HCT116 (cell line): ENCODE measurements at regions not wholly inside any gene's neighbourhood (a gene's known extent, or its start where the extent isn't known, plus 50 kb on each side); places are given as distances from the start of the nearest gene placed in this dataset.

Experiments
- ATAC-seq: fragments of 200-7000 bp; cut with Tn5 transposase; 2 replicates; pipeline ENCODE4 v1.9.1; 2020; ENCODE audit warnings: mild to moderate bottlenecking, moderate library complexity
- BruUV-seq: library from RNA; stranded (reverse); fragments of 400-500 nt; replicated peaks from 2 replicates; lab custom pipeline; 2021; lab: Mats Ljungman, UMichigan
- CTCF ChIA-PET: fragments of 300-600 bp; sonication (Branson Sonifier 250); formaldehyde crosslinking; loops from one replicate; lab custom pipeline; 2021; ENCODE audit warnings: antibody characterized with exemption; lab: Charles Lee
- POLR2A ChIA-PET: fragments of 300-600, 350-600 bp; sonication (Branson Sonifier 250); formaldehyde crosslinking; loops from one replicate; lab custom pipeline; 2021; ENCODE audit warnings: antibody characterized with exemption; lab: Charles Lee
- RAD21 ChIA-PET, 2 experiments: fragments of 300-600 bp; sonication (Branson Sonifier 250); formaldehyde crosslinking; loops; one replicate each; lab custom pipeline; 2023; ENCODE audit warnings: low total read pairs in 2 of 2; ENCODE audit not compliant: uncharacterized antibody in 2 of 2, unreplicated experiment in 2 of 2, low non-redundant PET in 1 of 2; lab: Charles Lee
- DNase-seq: peaks from one replicate; pipeline ENCODE4 v3.0.0-alpha.2; 2010; ENCODE audit warnings: low read depth, low spot score
- H2AFZ ChIP-seq: fragments of 200-600 bp; shearing (Covaris generic), sonication (generic); 2 replicates; pipeline ENCODE4 v1.6.1; 2017; ENCODE audit warnings: low read depth, mixed run types, mixed read lengths, antibody characterized with exemption, low read length; ENCODE audit not compliant: poor library complexity, severe bottlenecking
- H3K27ac ChIP-seq: 2 replicates; pipeline ENCODE4 v1.5.1; 2012; ENCODE audit warnings: low read depth, low read length
- H3K27me3 ChIP-seq: fragments of 200-600 bp; sonication (generic); 2 replicates; pipeline ENCODE4 v1.6.1; 2016; ENCODE audit warnings: mixed run types, low read length, mixed read lengths; ENCODE audit not compliant: insufficient read depth
- H3K36me3 ChIP-seq, 2 experiments: fragments of 200-500 bp in 1 of 2; fragments of 200-600 bp in 1 of 2; sonication (Bioruptor generic) in 1 of 2; sonication (generic) in 1 of 2; 2 replicates each; pipeline versions ENCODE4 v1.5.1 to v1.6.1; 2014 to 2016; ENCODE audit warnings: low read length in 2 of 2, inconsistent platforms in 1 of 2, mixed read lengths in 1 of 2, mixed run types in 1 of 2; ENCODE audit not compliant: insufficient read depth in 2 of 2, control insufficient read depth in 1 of 2
- H3K4me1 ChIP-seq, 2 experiments: fragments of 200-600 bp in 1 of 2; sonication (generic) in 1 of 2; 2 replicates each; pipeline versions ENCODE4 v1.5.1 to v1.6.1; 2012 to 2017; ENCODE audit warnings: low read length in 2 of 2, inconsistent platforms in 1 of 2, mild to moderate bottlenecking in 1 of 2, mixed read lengths in 1 of 2, mixed run types in 1 of 2, moderate library complexity in 1 of 2; ENCODE audit not compliant: insufficient read depth in 2 of 2, control insufficient read depth in 1 of 2
- H3K4me2 ChIP-seq: fragments of 200-600 bp; sonication (generic); 2 replicates; pipeline ENCODE4 v1.6.1; 2017; ENCODE audit warnings: mixed run types, low read length, mixed read lengths
- H3K4me3 ChIP-seq, 2 experiments: fragments of 200-600 bp in 1 of 2; sonication (generic) in 1 of 2; replicated peaks in 1 of 2; 2 replicates each; pipeline ENCODE4 v1.5.1; 2011 to 2016; ENCODE audit warnings: low read length in 2 of 2, control low read depth in 1 of 2, low read depth in 1 of 2, mild to moderate bottlenecking in 1 of 2, mixed read lengths in 1 of 2, mixed run types in 1 of 2
- H3K79me2 ChIP-seq: fragments of 200-600 bp; sonication (generic); 2 replicates; pipeline ENCODE4 v1.6.1; 2017; ENCODE audit warnings: mild to moderate bottlenecking, mixed run types, low read length, moderate library complexity, mixed read lengths; ENCODE audit not compliant: insufficient read depth
- H3K9ac ChIP-seq: fragments of 200-600 bp; sonication (generic); 2 replicates; pipeline ENCODE4 v1.6.1; 2016; ENCODE audit warnings: low read length, mixed read lengths
- H3K9me2 ChIP-seq: fragments of 200-600 bp; sonication (generic), shearing (Covaris generic); 2 replicates; pipeline ENCODE4 v1.6.1; 2017; ENCODE audit warnings: mixed run types, mild to moderate bottlenecking, moderate library complexity; ENCODE audit not compliant: insufficient read depth
- H3K9me3 ChIP-seq, 2 experiments: fragments of 200-500 bp in 1 of 2; fragments of 200-600 bp in 1 of 2; sonication (Bioruptor generic) in 1 of 2; sonication (generic) in 1 of 2; 2 replicates each; pipeline ENCODE4 v1.6.1; 2014 to 2017; ENCODE audit warnings: low read length in 2 of 2, mixed read lengths in 2 of 2, inconsistent platforms in 1 of 2, low read depth in 1 of 2, mild to moderate bottlenecking in 1 of 2, mixed run types in 1 of 2, moderate library complexity in 1 of 2; ENCODE audit not compliant: control insufficient read depth in 1 of 2, insufficient read depth in 1 of 2
- H4K20me1 ChIP-seq: fragments of 200-600 bp; sonication (generic), shearing (Covaris generic); 2 replicates; pipeline ENCODE4 v1.6.1; 2017; ENCODE audit warnings: mixed run types, mild to moderate bottlenecking, moderate library complexity; ENCODE audit not compliant: insufficient read depth
- CEBPB ChIP-seq: IDR thresholded peaks from 2 replicates; pipeline ENCODE4 v1.6.1; 2012; ENCODE audit warnings: low read depth
- EGR1 ChIP-seq: IDR thresholded peaks from 2 replicates; pipeline ENCODE4 v1.6.1; 2012; ENCODE audit warnings: low read depth
- EZH2 ChIP-seq: fragments of 200-600 bp; sonication (generic); IDR thresholded peaks from 2 replicates; pipeline ENCODE4 v1.6.1; 2017; ENCODE audit warnings: antibody characterized with exemption, mixed run types
- FOSL1 ChIP-seq: IDR thresholded peaks from 2 replicates; pipeline ENCODE4 v1.6.1; 2012; ENCODE audit warnings: low read depth
- JUND ChIP-seq: IDR thresholded peaks from 2 replicates; pipeline ENCODE4 v1.6.1; 2012
- POLR2AphosphoS5 ChIP-seq: IDR thresholded peaks from 2 replicates; pipeline ENCODE4 v1.6.1; 2011; ENCODE audit warnings: mild to moderate bottlenecking, low read depth, low read length, moderate library complexity
- RAD21 ChIP-seq: IDR thresholded peaks from 2 replicates; pipeline ENCODE4 v1.6.1; 2012; ENCODE audit warnings: low read depth, mild to moderate bottlenecking
- SP1 ChIP-seq: IDR thresholded peaks from 2 replicates; pipeline ENCODE4 v1.6.1; 2012; ENCODE audit warnings: low read depth
- SRF ChIP-seq: IDR thresholded peaks from 2 replicates; pipeline ENCODE4 v1.6.1; 2012; ENCODE audit warnings: low read depth
- TCF7L2 ChIP-seq: IDR thresholded peaks from 2 replicates; pipeline ENCODE4 v1.7.0; 2011; ENCODE audit warnings: borderline replicate concordance, inconsistent platforms; ENCODE audit not compliant: insufficient read depth, insufficient read length; ENCODE audit errors: extremely low read depth
- YY1 ChIP-seq: IDR thresholded peaks from 2 replicates; pipeline ENCODE4 v1.6.1; 2011; ENCODE audit warnings: low read length, low read depth, moderate library complexity, mild to moderate bottlenecking; ENCODE audit not compliant: insufficient replicate concordance; ENCODE audit errors: extremely low read depth
- ZFX ChIP-seq: fragments of 450-650 bp; IDR thresholded peaks from 2 replicates; pipeline ENCODE4 v1.6.1; 2017
- ZNF274 ChIP-seq: fragments of 200-500 bp; sonication (Bioruptor generic); IDR thresholded peaks from 2 replicates; pipeline ENCODE4 v1.6.1; 2014; ENCODE audit warnings: mild to moderate bottlenecking, low read depth, low read length, inconsistent platforms
- intact Hi-C: fragments of 100-400 bp; cut with micrococcal nuclease; formaldehyde crosslinking; loops from 2 replicates; pipeline ENCODE4 v1.10.0; 2022
- TF ChIP-seq, protein P1 (sequence below): IDR thresholded peaks from 2 replicates; pipeline ENCODE4 v1.6.1; 2011; ENCODE audit warnings: mild to moderate bottlenecking, low read length, moderate library complexity; ENCODE audit not compliant: insufficient replicate concordance; ENCODE audit errors: extremely low read depth

GRCh38 chr15:94655249-94655880 lies 424.0 kb downstream of the MCTP2 start:
- Histone ChIP-seq H3K4me2 (no peak overlapping the region), H3K36me3 (no peaks in the 10 kb centered on the region), H3K27ac (no peak overlapping the region), H3K9me3 (no peaks in the 10 kb centered on the region), H3K9ac (no peak overlapping the region), H3K27me3 (peaks cover 28% of the 10 kb centered on the region), H4K20me1 (no peaks in the 10 kb centered on the region), H3K9me2 (no peaks in the 10 kb centered on the region), H3K4me3 (no peak overlapping the region)
- RAD21 ChIA-PET, result no interaction called here
- intact Hi-C loops, result no loop called here
- no peak for DNase-seq
- POLR2A ChIA-PET, result no interaction called here
- ATAC-seq, result no peak
- CTCF ChIA-PET, result no interaction called here
- TF ChIP-seq YY1 (no peak), SRF (no peak), RAD21 (no peak), ZFX (no peak), ZNF274 (no peak), JUND (no peak), TCF7L2 (no peak), POLR2AphosphoS5 (no peak), EZH2 (no peak), SP1 (no peak), CEBPB (no peak), FOSL1 (no peak), EGR1 (no peak)
- TF ChIP-seq, protein P1, sequence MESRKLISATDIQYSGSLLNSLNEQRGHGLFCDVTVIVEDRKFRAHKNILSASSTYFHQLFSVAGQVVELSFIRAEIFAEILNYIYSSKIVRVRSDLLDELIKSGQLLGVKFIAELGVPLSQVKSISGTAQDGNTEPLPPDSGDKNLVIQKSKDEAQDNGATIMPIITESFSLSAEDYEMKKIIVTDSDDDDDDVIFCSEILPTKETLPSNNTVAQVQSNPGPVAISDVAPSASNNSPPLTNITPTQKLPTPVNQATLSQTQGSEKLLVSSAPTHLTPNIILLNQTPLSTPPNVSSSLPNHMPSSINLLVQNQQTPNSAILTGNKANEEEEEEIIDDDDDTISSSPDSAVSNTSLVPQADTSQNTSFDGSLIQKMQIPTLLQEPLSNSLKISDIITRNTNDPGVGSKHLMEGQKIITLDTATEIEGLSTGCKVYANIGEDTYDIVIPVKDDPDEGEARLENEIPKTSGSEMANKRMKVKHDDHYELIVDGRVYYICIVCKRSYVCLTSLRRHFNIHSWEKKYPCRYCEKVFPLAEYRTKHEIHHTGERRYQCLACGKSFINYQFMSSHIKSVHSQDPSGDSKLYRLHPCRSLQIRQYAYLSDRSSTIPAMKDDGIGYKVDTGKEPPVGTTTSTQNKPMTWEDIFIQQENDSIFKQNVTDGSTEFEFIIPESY, result no peak
- TF ChIP-seq, all 23 proteins: peak for 0
- Histone ChIP-seq H3K79me2 (no peaks in the 10 kb centered on the region), H3K4me1 (no peaks in the 10 kb centered on the region), H2AFZ (no peak overlapping the region)
- BruUV-seq, result no TSS peak
